ENCODE measurements at regions not wholly inside any gene's neighbourhood (a gene's known extent, or its start where the extent isn't known, plus 50 kb on each side); places are given as distances from the start of the nearest gene placed in this dataset.

DNA sequence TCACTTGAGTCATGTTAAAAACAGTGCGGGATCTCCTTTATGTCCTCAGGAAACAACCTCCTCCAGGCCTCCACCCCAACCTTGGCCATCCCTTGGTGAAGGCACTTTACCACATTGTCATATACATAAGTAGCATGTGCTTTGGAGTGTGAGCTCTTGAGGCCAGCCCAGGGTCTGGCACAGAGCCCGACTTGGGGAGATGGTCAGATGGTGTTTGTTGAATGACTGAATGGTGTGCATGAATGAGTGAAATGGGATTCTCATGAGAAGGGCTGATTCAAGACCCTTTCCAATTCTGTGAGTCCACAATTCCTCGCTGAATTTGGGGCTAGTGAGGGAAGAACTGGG is 52.9 kb upstream of the DLK1 start:
- Histone ChIP-seq H3K4me1 (ENCODE audit: insufficient read depth, low read length, severe bottlenecking) (no peaks in the 10 kb centered on the region), H2AFZ (ENCODE audit: low read length) (no peak overlapping the region), H3K4me2 (ENCODE audit: low read length) (no peak overlapping the region), H3K9me2 (ENCODE audit: low read depth, low read length) (no peaks in the 10 kb centered on the region), H3K9ac (ENCODE audit: low read length) (no peak overlapping the region), H4K20me1 (ENCODE audit: insufficient read depth, low read length) (no peaks in the 10 kb centered on the region), H3K79me2 (ENCODE audit: insufficient read depth, low read length) (no peaks in the 10 kb centered on the region), H3F3A (ENCODE audit: insufficient read depth, low read length) (no peaks in the 10 kb centered on the region), H3K36me3 (ENCODE audit: insufficient read depth, low read length) (no peaks in the 10 kb centered on the region), H3K27ac (ENCODE audit: low read depth, low read length, poor library complexity, severe bottlenecking) (no peak overlapping the region), H3K27me3 (ENCODE audit: insufficient read depth, low read length) (peaks cover 5% of the 10 kb centered on the region; the same call in 1 of the 2 replicates), H3K4me3 (ENCODE audit: low read depth, low read length, poor library complexity, severe bottlenecking) (no peak overlapping the region), H3K9me3 (ENCODE audit: low read length) (no peaks in the 10 kb centered on the region)
- TF ChIP-seq CTCF (IDR thresholded peaks at IDR 0.05; ENCODE audit: low read length) (no peak), EZH2 (IDR thresholded peaks at IDR 0.05; ENCODE audit: borderline replicate concordance, low read length) (no peak)

GRCh38 chr14:100674428-100674827 is 52.3 kb upstream of the DLK1 start:
- Histone ChIP-seq H4K20me1 (ENCODE audit: insufficient read depth, low read length) (no peaks in the 10 kb centered on the region), H3K4me3 (ENCODE audit: low read depth, low read length, poor library complexity, severe bottlenecking) (no peak overlapping the region), H3K79me2 (ENCODE audit: insufficient read depth, low read length) (no peaks in the 10 kb centered on the region), H3K9me3 (ENCODE audit: low read length) (no peaks in the 10 kb centered on the region), H3K9ac (ENCODE audit: low read length) (no peak overlapping the region), H3K36me3 (ENCODE audit: insufficient read depth, low read length) (no peaks in the 10 kb centered on the region), H3K27ac (ENCODE audit: low read depth, low read length, poor library complexity, severe bottlenecking) (no peak overlapping the region), H2AFZ (ENCODE audit: low read length) (no peak overlapping the region), H3K4me1 (ENCODE audit: insufficient read depth, low read length, severe bottlenecking) (no peaks in the 10 kb centered on the region), H3K4me2 (ENCODE audit: low read length) (no peak overlapping the region), H3K27me3 (ENCODE audit: insufficient read depth, low read length) (peaks cover 5% of the 10 kb centered on the region; the same call in 1 of the 2 replicates), H3F3A (ENCODE audit: insufficient read depth, low read length) (no peaks in the 10 kb centered on the region), H3K9me2 (ENCODE audit: low read depth, low read length) (no peaks in the 10 kb centered on the region)
- TF ChIP-seq EZH2 (IDR thresholded peaks at IDR 0.05; ENCODE audit: borderline replicate concordance, low read length) (no peak), CTCF (IDR thresholded peaks at IDR 0.05; ENCODE audit: low read length) (no peak)

- Histone ChIP-seq H3K27me3 (ENCODE audit: insufficient read depth, low read length) (peaks cover 5% of the 10 kb centered on the region; the same call in 1 of the 2 replicates), H3K9me3 (ENCODE audit: low read length) (no peaks in the 10 kb centered on the region), H3F3A (ENCODE audit: insufficient read depth, low read length) (no peaks in the 10 kb centered on the region), H3K4me1 (ENCODE audit: insufficient read depth, low read length, severe bottlenecking) (no peaks in the 10 kb centered on the region), H3K79me2 (ENCODE audit: insufficient read depth, low read length) (no peaks in the 10 kb centered on the region), H2AFZ (ENCODE audit: low read length) (no peak overlapping the region), H3K9me2 (ENCODE audit: low read depth, low read length) (no peaks in the 10 kb centered on the region), H3K36me3 (ENCODE audit: insufficient read depth, low read length) (no peaks in the 10 kb centered on the region), H3K4me2 (ENCODE audit: low read length) (no peak overlapping the region), H3K9ac (ENCODE audit: low read length) (no peak overlapping the region), H3K4me3 (ENCODE audit: low read depth, low read length, poor library complexity, severe bottlenecking) (no peak overlapping the region), H3K27ac (ENCODE audit: low read depth, low read length, poor library complexity, severe bottlenecking) (no peak overlapping the region), H4K20me1 (ENCODE audit: insufficient read depth, low read length) (no peaks in the 10 kb centered on the region)
- no peak for TF ChIP-seq EZH2 (IDR thresholded peaks at IDR 0.05; ENCODE audit: borderline replicate concordance, low read length)
- TF ChIP-seq CTCF (IDR thresholded peaks at IDR 0.05; ENCODE audit: low read length) = no peak
Measured at GRCh38 chr14:100674897-100675619, 51.6 kb upstream of the DLK1 start.
